Common myeloid progenitor, CD34-positive (primary cell): ENCODE measurements at regions not wholly inside any gene's neighbourhood (a gene's known extent, or its start where the extent isn't known, plus 50 kb on each side); places are given as distances from the start of the nearest gene placed in this dataset.
"Not testable (repeated sequence)": the region's sequence is repeated elsewhere in the genome, so short reads cannot be mapped to it uniquely, and the experiment has no call there.

Source experiments
- CTCF ChIA-PET: fragments of 350-600 bp; sonication (Branson Sonifier 250); formaldehyde crosslinking; loops from one replicate; lab custom pipeline; 2021; ENCODE audit warnings: antibody characterized with exemption; lab: Charles Lee
- POLR2A ChIA-PET: fragments of 350-600 bp; sonication (Branson Sonifier 250); formaldehyde crosslinking; loops from one replicate; lab custom pipeline; 2021; ENCODE audit warnings: antibody characterized with exemption; lab: Charles Lee
- DNase-seq, 3 donors: peaks; one replicate each; pipeline versions ENCODE4 v3.0.0 to v3.0.0-alpha.2; 2013
- H3K27ac ChIP-seq, 2 experiments: 1 replicate in 1 of 2; 2 replicates in 1 of 2; pipeline ENCODE4 v1.7.0; 2013; ENCODE audit warnings: inconsistent platforms in 2 of 2, low read length in 2 of 2, mild to moderate bottlenecking in 2 of 2, low read depth in 1 of 2, moderate library complexity in 1 of 2; ENCODE audit not compliant: severe bottlenecking in 2 of 2, insufficient read depth in 1 of 2, poor library complexity in 1 of 2
- H3K27me3 ChIP-seq, 5 experiments: replicated peaks in 2 of 5; 1 replicate in 3 of 5; 2 replicates in 2 of 5; pipeline versions ENCODE4 v1.6.1 to v1.7.0; 2013; ENCODE audit warnings: low read length in 4 of 5, mild to moderate bottlenecking in 2 of 5, moderate library complexity in 2 of 5, inconsistent platforms in 1 of 5; ENCODE audit not compliant: insufficient read depth in 5 of 5, control insufficient read depth in 4 of 5
- H3K36me3 ChIP-seq, 4 experiments: 1 replicate in 2 of 4; 2 replicates in 2 of 4; pipeline versions ENCODE4 v1.6.1 to v1.7.0; 2013; ENCODE audit warnings: low read length in 3 of 4, control low read depth in 1 of 4, mild to moderate bottlenecking in 1 of 4; ENCODE audit not compliant: control insufficient read depth in 4 of 4, insufficient read depth in 4 of 4
- H3K4me1 ChIP-seq, 4 experiments: 1 replicate in 3 of 4; 2 replicates in 1 of 4; pipeline versions ENCODE4 v1.6.1 to v1.7.1; 2013; ENCODE audit warnings: low read length in 3 of 4, mild to moderate bottlenecking in 3 of 4, control low read depth in 1 of 4, inconsistent platforms in 1 of 4, moderate library complexity in 1 of 4; ENCODE audit not compliant: control insufficient read depth in 4 of 4, insufficient read depth in 4 of 4; ENCODE audit errors: control extremely low read depth in 1 of 4
- H3K4me3 ChIP-seq, 7 experiments: 1 replicate in 4 of 7; 2 replicates in 3 of 7; pipeline versions ENCODE4 v1.5.1 to v1.7.0; 2013; ENCODE audit warnings: mild to moderate bottlenecking in 7 of 7, low read length in 6 of 7, moderate library complexity in 6 of 7, inconsistent platforms in 2 of 7, low read depth in 2 of 7, control low read depth in 1 of 7; ENCODE audit not compliant: insufficient read depth in 4 of 7, control insufficient read depth in 1 of 7; ENCODE audit errors: extremely low read depth in 1 of 7
- H3K9me3 ChIP-seq, 5 experiments: 1 replicate in 4 of 5; 2 replicates in 1 of 5; pipeline versions ENCODE4 v1.6.1 to v1.7.1; 2013; ENCODE audit warnings: low read length in 4 of 5, mild to moderate bottlenecking in 2 of 5, inconsistent platforms in 1 of 5, low read depth in 1 of 5, moderate library complexity in 1 of 5; ENCODE audit not compliant: control insufficient read depth in 4 of 5, insufficient read depth in 2 of 5; ENCODE audit errors: control extremely low read depth in 1 of 5
- WGBS: methylation state at CpG from one replicate; pipeline ENCODE4 v1.1.5; 2013; ENCODE audit not compliant: insufficient coverage; 5-methylcytosine and 5-hydroxymethylcytosine counted together

DNA sequence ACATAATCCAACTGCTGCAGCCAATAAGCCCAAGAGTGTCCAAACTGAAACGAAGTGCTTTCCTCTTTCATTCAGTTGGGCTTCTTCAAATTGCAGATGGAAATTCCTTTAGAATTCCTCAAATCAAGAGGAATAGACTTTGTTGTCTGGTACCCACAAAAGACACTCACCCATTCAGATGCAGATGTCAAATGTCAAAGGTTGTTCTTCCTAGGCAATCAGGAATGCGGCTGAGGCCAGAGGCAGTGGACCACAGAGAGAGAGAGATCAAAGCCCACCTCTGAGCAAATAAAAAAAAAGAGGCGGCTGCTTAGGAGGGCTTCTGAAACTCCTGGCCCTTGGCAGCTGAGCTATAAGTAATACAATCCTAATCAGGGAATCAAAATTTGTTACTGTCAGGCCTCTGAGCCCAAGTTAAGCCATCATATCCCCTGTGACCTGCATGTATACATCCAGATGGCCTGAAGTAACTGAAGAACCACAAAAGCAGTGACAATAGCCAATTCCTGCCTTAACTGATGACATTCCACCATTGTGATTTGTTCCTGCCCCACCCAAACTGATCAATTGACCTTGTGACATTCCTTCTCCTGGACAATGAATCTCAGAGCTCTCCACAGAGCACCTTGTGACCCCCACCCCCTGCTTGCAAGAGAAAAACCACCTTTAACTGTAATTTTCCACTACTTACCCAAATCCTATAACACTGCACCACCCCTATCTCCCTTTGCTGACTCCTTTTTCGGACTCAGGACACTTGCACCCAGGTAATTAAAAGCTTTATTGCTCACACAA lies 303.0 kb upstream of the GJE1 start:
- WGBS = 67% methylated on average over 4 of the region's 4 CpGs
- POLR2A ChIA-PET = no interaction called here
- Histone ChIP-seq H3K36me3 (no peaks in the 10 kb centered on the region), H3K27me3 (peaks cover 0 to 1% (median 0%) of the 10 kb centered on the region in 5 experiments), H3K4me1 (no peaks in the 10 kb centered on the region), H3K4me3 (no peak overlapping the region), H3K27ac (no peak overlapping the region), H3K9me3 (peaks cover 0 to 2% (median 0%) of the 10 kb centered on the region in 5 experiments)
- CTCF ChIA-PET = no interaction called here
- no peak for DNase-seq

DNA sequence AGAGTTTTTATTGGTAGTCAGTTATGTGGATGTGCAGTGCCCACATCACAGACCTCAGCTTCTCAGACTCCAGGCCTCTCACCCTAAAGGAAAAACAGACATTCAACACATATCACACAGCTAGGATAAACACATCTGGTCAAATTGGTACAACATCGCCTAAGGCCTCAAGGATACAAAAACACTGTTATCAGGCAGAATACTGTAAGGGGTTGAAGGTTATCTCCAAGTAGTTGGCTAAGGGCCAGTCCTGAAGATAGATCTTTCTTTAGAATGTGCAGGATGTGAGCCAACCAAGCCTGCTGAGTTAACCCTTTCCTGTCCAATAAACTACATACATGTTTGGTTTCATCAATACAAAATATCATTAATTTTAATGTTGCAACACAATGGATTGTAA lies 308.4 kb upstream of the GJE1 start:
- no peak overlapping the region for H3K4me3 ChIP-seq
- ChIA-PET CTCF (no interaction called here), POLR2A (no interaction called here)
- no peaks in the 10 kb centered on the region for H3K4me1 ChIP-seq
- H3K27ac ChIP-seq = no peak overlapping the region
- no peak for DNase-seq
- no peaks in the 10 kb centered on the region for H3K27me3 ChIP-seq
- H3K36me3 ChIP-seq = no peaks in the 10 kb centered on the region
- WGBS = no CpG with 5 or more reads among the region's 1 CpG
- H3K9me3 ChIP-seq = peaks cover 0 to 6% (median 0%) of the 10 kb centered on the region in 5 experiments

- H3K9me3 ChIP-seq, H3K4me3 ChIP-seq, DNase-seq, H3K4me1 ChIP-seq, CTCF ChIA-PET, POLR2A ChIA-PET, H3K27me3 ChIP-seq, H3K36me3 ChIP-seq, H3K27ac ChIP-seq: not testable (repeated sequence)
- WGBS = 100% methylated on average over 1 of the region's 16 CpGs
These were observed 317.7 kb upstream of the GJE1 start for GRCh38 chr6:141815039-141815438.

GRCh38 chr6:141809901-141810300 lies 322.8 kb upstream of the GJE1 start:
- no peak overlapping the region for H3K4me3 ChIP-seq
- H3K27me3 ChIP-seq = no peaks in the 10 kb centered on the region
- no peak for DNase-seq
- POLR2A ChIA-PET = no interaction called here
- no peak overlapping the region for H3K27ac ChIP-seq
- no peaks in the 10 kb centered on the region for H3K36me3 ChIP-seq
- 100% methylated on average over 2 of the region's 2 CpGs for WGBS
- peaks cover 0 to 1% (median 0%) of the 10 kb centered on the region in 5 experiments for H3K9me3 ChIP-seq
- CTCF ChIA-PET = no interaction called here
- H3K4me1 ChIP-seq = no peaks in the 10 kb centered on the region

- 64% methylated on average over 1 of the region's 1 CpG for WGBS
- Histone ChIP-seq H3K27me3 (no peaks in the 10 kb centered on the region), H3K4me1 (no peaks in the 10 kb centered on the region), H3K9me3 (peaks cover 0 to 1% (median 0%) of the 10 kb centered on the region in 5 experiments), H3K4me3 (no peak overlapping the region), H3K36me3 (no peaks in the 10 kb centered on the region), H3K27ac (no peak overlapping the region)
- no peak for DNase-seq
- CTCF ChIA-PET = no interaction called here
- POLR2A ChIA-PET = no interaction called here
These were observed 324.1 kb upstream of the GJE1 start for GRCh38 chr6:141808662-141809061.

DNA sequence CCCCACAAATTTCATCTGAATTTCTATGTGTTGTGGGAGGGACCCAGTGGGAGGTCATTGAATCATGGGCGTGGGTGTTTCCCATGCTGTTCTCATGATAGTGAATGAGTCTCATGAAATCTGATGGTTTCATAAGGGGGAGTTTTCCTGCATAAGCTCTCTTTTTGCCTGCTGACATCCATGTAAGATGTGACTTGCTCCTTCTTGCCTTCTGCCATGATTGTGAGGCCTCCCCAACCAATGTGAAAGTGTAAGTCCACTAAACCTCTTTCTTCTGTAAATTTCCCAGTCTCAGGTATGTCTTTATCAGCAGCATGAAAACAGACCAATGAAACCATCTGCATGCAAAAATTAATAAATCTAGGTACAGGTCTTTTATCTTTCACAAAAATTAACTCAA lies 331.8 kb upstream of the GJE1 start:
- H3K27me3 ChIP-seq, H3K4me1 ChIP-seq, H3K9me3 ChIP-seq, H3K36me3 ChIP-seq, H3K27ac ChIP-seq, CTCF ChIA-PET, DNase-seq, H3K4me3 ChIP-seq, POLR2A ChIA-PET: not testable (repeated sequence)
- WGBS = no CpG with 5 or more reads among the region's 1 CpG

- H3K9me3 ChIP-seq = peaks cover 0 to 3% (median 0%) of the 10 kb centered on the region in 5 experiments
- H3K27me3 ChIP-seq = no peaks in the 10 kb centered on the region
- no peak for DNase-seq
- no peaks in the 10 kb centered on the region for H3K36me3 ChIP-seq
- ChIA-PET CTCF (no interaction called here), POLR2A (no interaction called here)
- no peaks in the 10 kb centered on the region for H3K4me1 ChIP-seq
- no peak overlapping the region for H3K27ac ChIP-seq
- no peak overlapping the region for H3K4me3 ChIP-seq
- WGBS = no CpG with 5 or more reads among the region's 1 CpG
These were observed 341.8 kb upstream of the GJE1 start for GRCh38 chr6:141790921-141791320.
